T-cell (primary cell): ENCODE measurements at regions not wholly inside any gene's neighbourhood (a gene's known extent, or its start where the extent isn't known, plus 50 kb on each side); places are given as distances from the start of the nearest gene placed in this dataset.

Experiments
- ATAC-seq, 4 experiments: fragments of 200-7000 bp in 3 of 4; fragments of 150-1000 bp in 1 of 4; cut with Tn5 transposase; replicated peaks in 1 of 4; 1 replicate in 3 of 4; 2 replicates in 1 of 4; pipeline ENCODE4 v1.10.0; 2021; ENCODE audit warnings: moderate library complexity in 3 of 4, mild to moderate bottlenecking in 2 of 4, moderate number of reproducible peaks in 1 of 4
- CTCF ChIA-PET, 2 donors: fragments of 300-600 bp; sonication (Branson Sonifier 250); formaldehyde crosslinking; loops; one replicate each; lab custom pipeline; 2022; ENCODE audit warnings: antibody characterized with exemption in 2 of 2; lab: Charles Lee
- POLR2A ChIA-PET, 2 donors: fragments of 300-600 bp; sonication (Branson Sonifier 250); formaldehyde crosslinking; loops; one replicate each; lab custom pipeline; 2022; ENCODE audit warnings: antibody characterized with exemption in 2 of 2; lab: Charles Lee
- DNase-seq, 35 experiments: peaks; one replicate each; pipeline versions ENCODE4 v3.0.0 to v3.0.0-alpha.2; 2013 to 2023
- H3K27ac ChIP-seq: one replicate; pipeline ENCODE4 v1.5.1; 2013; ENCODE audit warnings: low read length
- H3K27me3 ChIP-seq, 2 experiments: replicated peaks in 1 of 2; 1 replicate in 1 of 2; 2 replicates in 1 of 2; pipeline versions ENCODE4 v1.6.1 to v1.7.0; 2013; ENCODE audit warnings: low read length in 1 of 2, mixed read lengths in 1 of 2; ENCODE audit not compliant: control insufficient read depth in 2 of 2, insufficient read depth in 2 of 2; ENCODE audit errors: extremely low read depth in 1 of 2
- H3K36me3 ChIP-seq, 2 donors: 1 replicate in 1 of 2; 2 replicates in 1 of 2; pipeline versions ENCODE4 v1.6.1 to v1.7.0; 2013; ENCODE audit warnings: low read length in 1 of 2; ENCODE audit not compliant: control insufficient read depth in 2 of 2, insufficient read depth in 1 of 2; ENCODE audit errors: extremely low read depth in 1 of 2
- H3K4me1 ChIP-seq, 2 experiments: 1 replicate in 1 of 2; 2 replicates in 1 of 2; pipeline versions ENCODE4 v1.6.1 to v1.7.0; 2013; ENCODE audit warnings: low read length in 2 of 2, mixed read lengths in 1 of 2; ENCODE audit not compliant: insufficient read depth in 2 of 2, control insufficient read depth in 1 of 2; ENCODE audit errors: extremely low read depth in 1 of 2
- H3K4me3 ChIP-seq, 2 donors: 1 replicate in 1 of 2; 2 replicates in 1 of 2; pipeline versions ENCODE4 v1.5.1 to v1.7.0; 2013; ENCODE audit warnings: mild to moderate bottlenecking in 2 of 2, low read length in 1 of 2, moderate library complexity in 1 of 2; ENCODE audit not compliant: control insufficient read depth in 1 of 2; ENCODE audit errors: extremely low read depth in 1 of 2
- H3K9me3 ChIP-seq: 2 replicates; pipeline ENCODE4 v1.7.0; 2013
- H3K27ac Mint-ChIP-seq, 2 donors: one replicate each; pipeline ENCODE4 v1.8.0; 2020 to 2021; ENCODE audit warnings: mild to moderate bottlenecking in 2 of 2, mixed read lengths in 2 of 2
- H3K27me3 Mint-ChIP-seq, 2 donors: one replicate each; pipeline ENCODE4 v1.8.0; 2021 to 2022; ENCODE audit warnings: mixed read lengths in 2 of 2
- H3K36me3 Mint-ChIP-seq: one replicate; pipeline ENCODE4 v1.8.0; 2021; ENCODE audit warnings: mixed read lengths
- H3K4me1 Mint-ChIP-seq, 3 donors: one replicate each; pipeline ENCODE4 v1.8.0; 2020 to 2022; ENCODE audit warnings: mixed read lengths in 3 of 3, mild to moderate bottlenecking in 1 of 3
- H3K4me3 Mint-ChIP-seq, 3 donors: one replicate each; pipeline ENCODE4 v1.8.0; 2020 to 2022; ENCODE audit warnings: mild to moderate bottlenecking in 3 of 3, mixed read lengths in 3 of 3, moderate library complexity in 3 of 3
- H3K9me3 Mint-ChIP-seq, 3 donors: one replicate each; pipeline ENCODE4 v1.8.0; 2020 to 2022; ENCODE audit warnings: mixed read lengths in 3 of 3
- WGBS: methylation state at CpG from one replicate; pipeline ENCODE4 v1.1.5; 2013; ENCODE audit warnings: missing lambda C conversion rate; ENCODE audit not compliant: insufficient coverage; 5-methylcytosine and 5-hydroxymethylcytosine counted together

GRCh38 chr16:62657116-62657515 lies 620.9 kb upstream of the CDH8 start:
- H3K36me3 Mint-ChIP-seq, result no peaks in the 10 kb centered on the region
- ATAC-seq (no peak), DNase-seq (no peak)
- H3K4me3 Mint-ChIP-seq, result no peak overlapping the region
- no peaks in the 10 kb centered on the region for H3K4me1 Mint-ChIP-seq
- peaks cover 9% of the 10 kb centered on the region for H3K9me3 ChIP-seq
- H3K9me3 Mint-ChIP-seq, result peaks cover 6 to 29% (median 17%) of the 10 kb centered on the region in 3 donors
- CTCF ChIA-PET, result no interaction called here
- no peaks in the 10 kb centered on the region for H3K4me1 ChIP-seq
- H3K27me3 ChIP-seq, result no peaks in the 10 kb centered on the region
- POLR2A ChIA-PET, result no interaction called here
- H3K27ac ChIP-seq, result no peak overlapping the region
- no peak overlapping the region for H3K4me3 ChIP-seq
- no peak overlapping the region for H3K27ac Mint-ChIP-seq
- H3K36me3 ChIP-seq, result no peaks in the 10 kb centered on the region
- no peaks in the 10 kb centered on the region for H3K27me3 Mint-ChIP-seq

- Histone ChIP-seq H3K27ac (no peak overlapping the region), H3K9me3 (no peaks in the 10 kb centered on the region), H3K36me3 (no peaks in the 10 kb centered on the region), H3K4me3 (no peak overlapping the region), H3K27me3 (no peaks in the 10 kb centered on the region), H3K4me1 (no peaks in the 10 kb centered on the region)
- H3K4me3 Mint-ChIP-seq, result no peak overlapping the region
- peaks cover 8 to 37% (median 24%) of the 10 kb centered on the region in 3 donors for H3K9me3 Mint-ChIP-seq
- POLR2A ChIA-PET, result interaction anchor here in 1 of 2 donors (0.6 kb wide), 1 partner anchor 1482 kb away, joined by 3 read pairs; no protein-coding TSS in a partner anchor
- no peaks in the 10 kb centered on the region for H3K27me3 Mint-ChIP-seq
- no CpG with 5 or more reads among the region's 3 CpGs for WGBS
- H3K36me3 Mint-ChIP-seq, result no peaks in the 10 kb centered on the region
- H3K27ac Mint-ChIP-seq, result no peak overlapping the region
- CTCF ChIA-PET, result no interaction called here
- ATAC-seq (no peak), DNase-seq (no peak)
- H3K4me1 Mint-ChIP-seq, result no peaks in the 10 kb centered on the region
These were observed 616.3 kb upstream of the CDH8 start for GRCh38 chr16:62652441-62653120.

GRCh38 chr16:62648256-62648655 lies 612.0 kb upstream of the CDH8 start:
- Mint-ChIP-seq H3K4me1 (no peaks in the 10 kb centered on the region), H3K27ac (no peak overlapping the region), H3K4me3 (no peak overlapping the region), H3K27me3 (no peaks in the 10 kb centered on the region), H3K36me3 (no peaks in the 10 kb centered on the region), H3K9me3 (peaks cover 5 to 40% (median 25%) of the 10 kb centered on the region in 3 donors)
- Histone ChIP-seq H3K4me1 (no peaks in the 10 kb centered on the region), H3K36me3 (no peaks in the 10 kb centered on the region), H3K27me3 (no peaks in the 10 kb centered on the region), H3K4me3 (no peak overlapping the region), H3K27ac (no peak overlapping the region), H3K9me3 (peaks cover 2% of the 10 kb centered on the region)
- ATAC-seq (no peak), DNase-seq (no peak)
- ChIA-PET CTCF (no interaction called here), POLR2A (no interaction called here)
- no CpG with 5 or more reads among the region's 2 CpGs for WGBS

- no peaks in the 10 kb centered on the region for H3K27me3 Mint-ChIP-seq
- H3K4me1 Mint-ChIP-seq, result no peaks in the 10 kb centered on the region
- no peak overlapping the region for H3K27ac Mint-ChIP-seq
- H3K4me3 Mint-ChIP-seq, result no peak overlapping the region
- Histone ChIP-seq H3K36me3 (no peaks in the 10 kb centered on the region), H3K4me1 (no peaks in the 10 kb centered on the region), H3K9me3 (peaks cover 5% of the 10 kb centered on the region), H3K4me3 (no peak overlapping the region), H3K27ac (no peak overlapping the region), H3K27me3 (no peaks in the 10 kb centered on the region)
- CTCF ChIA-PET, result interaction anchor here in 1 of 2 donors (0.6 kb wide), 1 partner anchor 17 kb away, joined by 3 read pairs; no protein-coding TSS in a partner anchor
- ATAC-seq (no peak), DNase-seq (no peak)
- no peaks in the 10 kb centered on the region for H3K36me3 Mint-ChIP-seq
- 86% methylated on average over 9 of the region's 10 CpGs for WGBS
- H3K9me3 Mint-ChIP-seq, result peaks cover 17 to 28% (median 23%) of the 10 kb centered on the region in 3 donors
- POLR2A ChIA-PET, result no interaction called here
These were observed 608.0 kb upstream of the CDH8 start for GRCh38 chr16:62644030-62644812.

- no peak overlapping the region for H3K4me3 Mint-ChIP-seq
- no peaks in the 10 kb centered on the region for H3K4me1 Mint-ChIP-seq
- DNase-seq, result no peak
- no peak overlapping the region for H3K27ac ChIP-seq
- no peaks in the 10 kb centered on the region for H3K36me3 Mint-ChIP-seq
- H3K4me1 ChIP-seq, result no peaks in the 10 kb centered on the region
- no peaks in the 10 kb centered on the region for H3K27me3 ChIP-seq
- no peak overlapping the region for H3K4me3 ChIP-seq
- peaks cover 12% of the 10 kb centered on the region for H3K9me3 ChIP-seq
- ChIA-PET CTCF (no interaction called here), POLR2A (interaction anchor here in 1 of 2 donors (0.6 kb wide), 1 partner anchor 15 kb away, joined by 4 read pairs; no protein-coding TSS in a partner anchor)
- no peaks in the 10 kb centered on the region for H3K27me3 Mint-ChIP-seq
- no peak overlapping the region for H3K27ac Mint-ChIP-seq
- H3K36me3 ChIP-seq, result no peaks in the 10 kb centered on the region
- H3K9me3 Mint-ChIP-seq, result peaks cover 17 to 33% (median 24%) of the 10 kb centered on the region in 3 donors
- WGBS, result 13% methylated on average over 1 of the region's 2 CpGs
- ATAC-seq, result no peak
These were observed 606.4 kb upstream of the CDH8 start for GRCh38 chr16:62642677-62643076.

- no peaks in the 10 kb centered on the region for H3K4me1 ChIP-seq
- DNase-seq (no peak), ATAC-seq (no peak)
- no peaks in the 10 kb centered on the region for H3K36me3 Mint-ChIP-seq
- H3K27ac Mint-ChIP-seq, result no peak overlapping the region
- peaks cover 17 to 37% (median 30%) of the 10 kb centered on the region in 3 donors for H3K9me3 Mint-ChIP-seq
- POLR2A ChIA-PET, result no interaction called here
- H3K27ac ChIP-seq, result no peak overlapping the region
- H3K27me3 ChIP-seq, result no peaks in the 10 kb centered on the region
- H3K4me1 Mint-ChIP-seq, result no peaks in the 10 kb centered on the region
- CTCF ChIA-PET, result no interaction called here
- H3K9me3 ChIP-seq, result peaks cover 10% of the 10 kb centered on the region
- no peak overlapping the region for H3K4me3 Mint-ChIP-seq
- no peak overlapping the region for H3K4me3 ChIP-seq
- no peaks in the 10 kb centered on the region for H3K27me3 Mint-ChIP-seq
- no peaks in the 10 kb centered on the region for H3K36me3 ChIP-seq
These were observed 603.7 kb upstream of the CDH8 start for GRCh38 chr16:62639890-62640289.
